OCI-LY1 (cell line): ENCODE measurements at regions not wholly inside any gene's neighbourhood (a gene's known extent, or its start where the extent isn't known, plus 50 kb on each side); places are given as distances from the start of the nearest gene placed in this dataset.

Source experiments
- EZH2 ChIP-seq: fragments of 200-600 bp; sonication (generic), shearing (Covaris generic); IDR thresholded peaks from 2 replicates; pipeline ENCODE4 v1.8.0; 2017; ENCODE audit warnings: borderline replicate concordance, mixed run types, mild to moderate bottlenecking, antibody characterized with exemption, low read length, moderate library complexity, mixed read lengths
- TF ChIP-seq, protein P1 (sequence below): fragments of 200-600 bp; sonication (generic), shearing (Covaris generic); IDR thresholded peaks from 2 replicates; pipeline ENCODE4 v1.5.1; 2017; ENCODE audit warnings: mild to moderate bottlenecking, antibody characterized with exemption, low read length, moderate library complexity, mixed read lengths

- TF ChIP-seq, protein P1, sequence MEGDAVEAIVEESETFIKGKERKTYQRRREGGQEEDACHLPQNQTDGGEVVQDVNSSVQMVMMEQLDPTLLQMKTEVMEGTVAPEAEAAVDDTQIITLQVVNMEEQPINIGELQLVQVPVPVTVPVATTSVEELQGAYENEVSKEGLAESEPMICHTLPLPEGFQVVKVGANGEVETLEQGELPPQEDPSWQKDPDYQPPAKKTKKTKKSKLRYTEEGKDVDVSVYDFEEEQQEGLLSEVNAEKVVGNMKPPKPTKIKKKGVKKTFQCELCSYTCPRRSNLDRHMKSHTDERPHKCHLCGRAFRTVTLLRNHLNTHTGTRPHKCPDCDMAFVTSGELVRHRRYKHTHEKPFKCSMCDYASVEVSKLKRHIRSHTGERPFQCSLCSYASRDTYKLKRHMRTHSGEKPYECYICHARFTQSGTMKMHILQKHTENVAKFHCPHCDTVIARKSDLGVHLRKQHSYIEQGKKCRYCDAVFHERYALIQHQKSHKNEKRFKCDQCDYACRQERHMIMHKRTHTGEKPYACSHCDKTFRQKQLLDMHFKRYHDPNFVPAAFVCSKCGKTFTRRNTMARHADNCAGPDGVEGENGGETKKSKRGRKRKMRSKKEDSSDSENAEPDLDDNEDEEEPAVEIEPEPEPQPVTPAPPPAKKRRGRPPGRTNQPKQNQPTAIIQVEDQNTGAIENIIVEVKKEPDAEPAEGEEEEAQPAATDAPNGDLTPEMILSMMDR, result no peak
- TF ChIP-seq EZH2, result no peak
Observed at GRCh38 chr2:236632295-236633218, 62.9 kb downstream of the ACKR3 start.
